SH-SY5Y (cell line): ENCODE measurements at regions not wholly inside any gene's neighbourhood (a gene's known extent, or its start where the extent isn't known, plus 50 kb on each side); places are given as distances from the start of the nearest gene placed in this dataset.

Experiments used
- GATA2 ChIP-seq: IDR thresholded peaks from 2 replicates; pipeline ENCODE4 v1.6.1; 2011; ENCODE audit warnings: mild to moderate bottlenecking, low read depth, low read length
- GATA3 ChIP-seq: IDR thresholded peaks from 2 replicates; pipeline ENCODE4 v1.6.1; 2011; ENCODE audit warnings: low read depth, mild to moderate bottlenecking, low read length, moderate library complexity

- no peak for TF ChIP-seq GATA2
- no peak for TF ChIP-seq GATA3
Observed at GRCh38 chr3:23663661-23664186, 142.0 kb upstream of the UBE2E1 start.
